Stomach (tissue), 4 donors: ENCODE measurements at regions not wholly inside any gene's neighbourhood (a gene's known extent, or its start where the extent isn't known, plus 50 kb on each side); places are given as distances from the start of the nearest gene placed in this dataset.

Experiments used
- EP300 ChIP-seq: sonication (generic); formaldehyde crosslinking; IDR thresholded peaks from one replicate; pipeline ENCODE4 v1.6.1; 2017; ENCODE audit warnings: antibody characterized with exemption
- POLR2A ChIP-seq, 4 donors: fragments of 450-650 bp; IDR thresholded peaks; one replicate each; pipeline ENCODE4 v1.6.1; 2016; ENCODE audit warnings: antibody characterized with exemption in 4 of 4, control low read depth in 2 of 4, mild to moderate bottlenecking in 1 of 4, moderate library complexity in 1 of 4
- TF ChIP-seq, protein P1 (sequence below), 7 experiments: fragments of 450-650 bp in 4 of 7; fragments of 200-600 bp in 3 of 7; sonication (generic) in 3 of 7; IDR thresholded peaks; one replicate each; pipeline ENCODE4 v1.5.1; 2016 to 2019; ENCODE audit warnings: antibody characterized with exemption in 7 of 7, control low read depth in 2 of 7, mild to moderate bottlenecking in 1 of 7

DNA sequence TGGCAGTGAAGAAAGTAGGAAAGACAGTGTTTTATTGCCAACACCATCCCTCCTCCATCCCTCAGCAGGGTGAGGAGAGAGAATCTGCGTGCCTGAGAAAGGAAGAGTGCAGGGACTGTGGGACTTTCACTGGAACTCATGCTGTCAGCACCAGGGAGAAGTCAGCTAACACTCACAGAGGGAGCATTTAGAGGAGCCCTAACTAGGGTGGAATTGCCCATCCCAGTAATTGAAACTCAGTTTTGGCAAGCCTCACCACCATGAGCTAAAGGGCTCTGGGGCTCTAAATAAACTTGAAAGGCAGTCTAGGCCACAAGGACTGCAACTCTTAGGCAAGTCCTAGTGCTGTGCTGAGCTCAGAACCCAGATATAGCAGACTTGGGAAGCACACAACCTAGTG, 622.3 kb downstream of the SEMA5A start:
- TF ChIP-seq, protein P1, sequence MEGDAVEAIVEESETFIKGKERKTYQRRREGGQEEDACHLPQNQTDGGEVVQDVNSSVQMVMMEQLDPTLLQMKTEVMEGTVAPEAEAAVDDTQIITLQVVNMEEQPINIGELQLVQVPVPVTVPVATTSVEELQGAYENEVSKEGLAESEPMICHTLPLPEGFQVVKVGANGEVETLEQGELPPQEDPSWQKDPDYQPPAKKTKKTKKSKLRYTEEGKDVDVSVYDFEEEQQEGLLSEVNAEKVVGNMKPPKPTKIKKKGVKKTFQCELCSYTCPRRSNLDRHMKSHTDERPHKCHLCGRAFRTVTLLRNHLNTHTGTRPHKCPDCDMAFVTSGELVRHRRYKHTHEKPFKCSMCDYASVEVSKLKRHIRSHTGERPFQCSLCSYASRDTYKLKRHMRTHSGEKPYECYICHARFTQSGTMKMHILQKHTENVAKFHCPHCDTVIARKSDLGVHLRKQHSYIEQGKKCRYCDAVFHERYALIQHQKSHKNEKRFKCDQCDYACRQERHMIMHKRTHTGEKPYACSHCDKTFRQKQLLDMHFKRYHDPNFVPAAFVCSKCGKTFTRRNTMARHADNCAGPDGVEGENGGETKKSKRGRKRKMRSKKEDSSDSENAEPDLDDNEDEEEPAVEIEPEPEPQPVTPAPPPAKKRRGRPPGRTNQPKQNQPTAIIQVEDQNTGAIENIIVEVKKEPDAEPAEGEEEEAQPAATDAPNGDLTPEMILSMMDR (IDR thresholded peaks at IDR 0.05), result no peak
- TF ChIP-seq POLR2A (IDR thresholded peaks at IDR 0.05), result no peak
- no peak for TF ChIP-seq EP300
